ENCODE measurements at regions not wholly inside any gene's neighbourhood (a gene's known extent, or its start where the extent isn't known, plus 50 kb on each side); places are given as distances from the start of the nearest gene placed in this dataset.
"Not testable (repeated sequence)": the region's sequence is repeated elsewhere in the genome, so short reads cannot be mapped to it uniquely, and the experiment has no call there.

DNA sequence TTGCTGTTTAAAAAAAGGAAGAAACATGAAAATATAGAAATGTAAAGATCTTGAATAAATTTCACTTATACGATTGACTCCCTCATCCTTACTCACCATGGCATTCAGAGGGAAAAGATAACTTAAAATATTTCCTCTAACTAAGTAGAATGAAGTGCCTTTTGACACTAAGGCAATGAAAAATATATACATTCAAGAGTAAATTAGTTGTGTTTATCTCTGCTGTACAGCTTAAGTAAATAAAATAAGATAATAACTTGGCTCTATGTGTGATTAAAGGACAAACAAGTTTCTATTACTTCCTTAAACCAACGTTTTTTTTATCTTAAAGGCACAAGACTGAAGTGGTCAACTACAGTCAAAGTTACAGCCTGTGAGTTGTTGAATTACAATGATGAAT, 142.3 kb upstream of the LRRTM4 start:
- H4K20me1 ChIP-seq (ENCODE audit: insufficient read depth, low read length) = no peaks in the 10 kb centered on the region
- Mint-ChIP-seq H3K9me3 (peaks cover 0 to 6% (median 3%) of the 10 kb centered on the region in 7 donors), H3K4me1 (no peaks in the 10 kb centered on the region), H3K27me3 (ENCODE audit: low read depth in 3 of 3) (no peaks in the 10 kb centered on the region), H3K27ac (no peak overlapping the region), H3K36me3 (no peaks in the 10 kb centered on the region), H3K4me3 (no peak overlapping the region)
- H3K4me3 ChIP-seq (replicated peaks in 1 of 3; ENCODE audit: low read depth in 2 of 3, low read length in 3 of 3) = no peak overlapping the region
- H3K27ac ChIP-seq (ENCODE audit: low read depth in 1 of 2, low read length in 2 of 2) = no peak overlapping the region
- H3K4me2 ChIP-seq (replicated peaks; ENCODE audit: extremely low read depth, low read length, poor library complexity, severe bottlenecking) = no peak overlapping the region
- no peaks in the 10 kb centered on the region for H3K4me1 ChIP-seq (ENCODE audit: control insufficient read depth in 1 of 2, insufficient read depth in 2 of 2, low read length in 2 of 2)
- TF ChIP-seq, protein P1, sequence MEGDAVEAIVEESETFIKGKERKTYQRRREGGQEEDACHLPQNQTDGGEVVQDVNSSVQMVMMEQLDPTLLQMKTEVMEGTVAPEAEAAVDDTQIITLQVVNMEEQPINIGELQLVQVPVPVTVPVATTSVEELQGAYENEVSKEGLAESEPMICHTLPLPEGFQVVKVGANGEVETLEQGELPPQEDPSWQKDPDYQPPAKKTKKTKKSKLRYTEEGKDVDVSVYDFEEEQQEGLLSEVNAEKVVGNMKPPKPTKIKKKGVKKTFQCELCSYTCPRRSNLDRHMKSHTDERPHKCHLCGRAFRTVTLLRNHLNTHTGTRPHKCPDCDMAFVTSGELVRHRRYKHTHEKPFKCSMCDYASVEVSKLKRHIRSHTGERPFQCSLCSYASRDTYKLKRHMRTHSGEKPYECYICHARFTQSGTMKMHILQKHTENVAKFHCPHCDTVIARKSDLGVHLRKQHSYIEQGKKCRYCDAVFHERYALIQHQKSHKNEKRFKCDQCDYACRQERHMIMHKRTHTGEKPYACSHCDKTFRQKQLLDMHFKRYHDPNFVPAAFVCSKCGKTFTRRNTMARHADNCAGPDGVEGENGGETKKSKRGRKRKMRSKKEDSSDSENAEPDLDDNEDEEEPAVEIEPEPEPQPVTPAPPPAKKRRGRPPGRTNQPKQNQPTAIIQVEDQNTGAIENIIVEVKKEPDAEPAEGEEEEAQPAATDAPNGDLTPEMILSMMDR (IDR thresholded peaks at IDR 0.05) = no peak
- H3K36me3 ChIP-seq (replicated peaks in 1 of 2; ENCODE audit: control insufficient read depth in 1 of 2, insufficient read depth in 2 of 2, low read length in 2 of 2) = no peaks in the 10 kb centered on the region
- no peak overlapping the region for H3K9ac ChIP-seq (ENCODE audit: insufficient read depth, low read length, poor library complexity, severe bottlenecking)
- intact Hi-C loops (cut with micrococcal nuclease) = no loop called here
- no peak for DNase-seq
- no peaks in the 10 kb centered on the region for H3K9me3 ChIP-seq (replicated peaks in 1 of 2; ENCODE audit: control insufficient read depth in 1 of 2, insufficient read depth in 1 of 2, low read length in 2 of 2)
- no peak overlapping the region for H2AFZ ChIP-seq (ENCODE audit: insufficient read depth, low read depth, low read length, poor library complexity, severe bottlenecking)
- H3K79me2 ChIP-seq (ENCODE audit: insufficient read depth, low read length) = no peaks in the 10 kb centered on the region
- no peaks in the 10 kb centered on the region for H3K27me3 ChIP-seq (ENCODE audit: control insufficient read depth in 2 of 2, insufficient read depth in 2 of 2, low read length in 2 of 2)
- no CpG with 5 or more reads among the region's 2 CpGs for WGBS (ENCODE audit: insufficient coverage)

DNA sequence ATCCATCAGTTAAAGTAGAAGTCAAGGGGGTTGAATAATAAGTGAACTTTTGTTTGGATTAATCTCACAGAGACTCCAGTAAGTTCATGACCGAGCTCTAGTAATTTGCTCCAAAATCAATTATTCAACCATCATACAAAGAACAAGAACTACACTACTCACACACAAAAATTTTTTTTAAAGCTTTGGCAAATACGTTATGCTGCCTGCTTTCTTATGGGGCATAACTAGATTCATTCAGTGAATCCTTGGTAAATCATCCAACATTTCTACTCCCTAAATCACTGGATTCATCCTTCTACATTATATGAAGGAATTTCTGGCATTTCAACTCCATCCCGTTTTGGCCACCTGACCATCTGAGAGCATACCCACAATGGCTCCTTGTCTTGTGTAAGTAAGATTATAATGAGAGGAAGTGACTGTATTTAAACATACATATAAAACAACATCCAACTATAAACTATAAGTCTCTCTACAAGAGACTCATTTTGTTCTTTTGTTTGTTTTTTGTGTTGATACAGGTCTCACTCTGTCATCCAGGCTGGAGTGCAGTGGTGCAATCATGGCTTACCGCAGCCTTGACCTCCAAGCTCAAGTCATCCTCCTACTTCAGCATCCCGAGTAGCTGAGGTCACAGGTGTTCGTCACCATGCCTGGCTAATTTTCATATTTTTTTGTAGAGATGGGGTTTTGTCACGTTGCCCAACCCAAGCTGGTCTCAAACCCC, 144.2 kb upstream of the LRRTM4 start:
- H3K36me3 ChIP-seq (replicated peaks in 1 of 2; ENCODE audit: control insufficient read depth in 1 of 2, insufficient read depth in 2 of 2, low read length in 2 of 2) = no peaks in the 10 kb centered on the region
- DNase-seq = no peak
- Mint-ChIP-seq H3K4me3 (no peak overlapping the region), H3K9me3 (peaks cover 0 to 6% (median 2%) of the 10 kb centered on the region in 7 donors), H3K27me3 (ENCODE audit: low read depth in 3 of 3) (no peaks in the 10 kb centered on the region), H3K36me3 (no peaks in the 10 kb centered on the region), H3K27ac (no peak overlapping the region), H3K4me1 (no peaks in the 10 kb centered on the region)
- H3K27me3 ChIP-seq (ENCODE audit: control insufficient read depth in 2 of 2, insufficient read depth in 2 of 2, low read length in 2 of 2) = no peaks in the 10 kb centered on the region
- H3K4me3 ChIP-seq (replicated peaks in 1 of 3; ENCODE audit: low read depth in 2 of 3, low read length in 3 of 3) = no peak overlapping the region
- no peaks in the 10 kb centered on the region for H4K20me1 ChIP-seq (ENCODE audit: insufficient read depth, low read length)
- H3K27ac ChIP-seq (ENCODE audit: low read depth in 1 of 2, low read length in 2 of 2) = no peak overlapping the region
- H3K9me3 ChIP-seq (replicated peaks in 1 of 2; ENCODE audit: control insufficient read depth in 1 of 2, insufficient read depth in 1 of 2, low read length in 2 of 2) = no peaks in the 10 kb centered on the region
- H2AFZ ChIP-seq (ENCODE audit: insufficient read depth, low read depth, low read length, poor library complexity, severe bottlenecking) = no peak overlapping the region
- TF ChIP-seq, protein P1 (IDR thresholded peaks at IDR 0.05) = no peak
- no peaks in the 10 kb centered on the region for H3K79me2 ChIP-seq (ENCODE audit: insufficient read depth, low read length)
- no CpG with 5 or more reads among the region's 7 CpGs for WGBS (ENCODE audit: insufficient coverage)
- H3K4me1 ChIP-seq (ENCODE audit: control insufficient read depth in 1 of 2, insufficient read depth in 2 of 2, low read length in 2 of 2) = no peaks in the 10 kb centered on the region
- intact Hi-C loops (cut with micrococcal nuclease) = no loop called here
- H3K4me2 ChIP-seq (replicated peaks; ENCODE audit: extremely low read depth, low read length, poor library complexity, severe bottlenecking) = no peak overlapping the region
- no peak overlapping the region for H3K9ac ChIP-seq (ENCODE audit: insufficient read depth, low read length, poor library complexity, severe bottlenecking)

DNA sequence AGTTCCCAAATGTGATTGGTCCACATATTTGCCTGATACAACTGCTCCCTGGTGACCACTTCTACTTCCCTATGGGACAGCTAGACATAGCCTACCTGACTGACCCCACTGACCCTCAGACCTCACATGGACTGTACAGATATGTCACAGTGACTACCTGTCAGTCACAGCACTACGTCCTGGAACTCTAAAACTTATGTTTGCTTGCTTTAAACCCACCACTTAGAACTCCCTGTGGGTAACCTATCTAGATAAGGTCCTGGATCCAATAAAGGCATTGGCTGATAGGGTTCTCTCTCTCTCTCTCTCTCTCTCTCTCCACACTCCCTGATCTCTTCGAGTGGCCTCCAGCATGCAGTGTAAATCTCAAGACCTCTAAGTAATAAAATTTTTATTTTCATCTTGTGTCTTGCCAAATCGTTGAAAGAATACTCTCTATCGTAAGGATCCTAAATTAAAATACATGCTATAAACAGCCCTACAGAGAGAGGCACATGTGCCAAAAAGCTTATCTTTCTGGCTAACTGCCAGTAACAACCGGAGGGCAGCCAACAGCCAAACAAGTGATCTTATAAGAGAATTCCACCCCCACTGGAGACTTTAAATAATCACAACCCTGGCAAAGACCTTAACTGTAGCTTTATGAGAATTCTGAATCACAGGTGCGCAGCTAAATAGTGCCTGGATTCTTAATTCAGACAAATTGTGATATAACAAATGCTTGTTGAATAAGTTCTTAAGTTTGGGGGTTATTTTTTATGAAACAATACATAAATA, 162.6 kb upstream of the LRRTM4 start:
- H4K20me1 ChIP-seq (ENCODE audit: insufficient read depth, low read length); H3K36me3 ChIP-seq (replicated peaks in 1 of 2; ENCODE audit: control insufficient read depth in 1 of 2, insufficient read depth in 2 of 2, low read length in 2 of 2); H3K9me3 ChIP-seq (replicated peaks in 1 of 2; ENCODE audit: control insufficient read depth in 1 of 2, insufficient read depth in 1 of 2, low read length in 2 of 2); H3K9me3 Mint-ChIP-seq; H3K27me3 ChIP-seq (ENCODE audit: control insufficient read depth in 2 of 2, insufficient read depth in 2 of 2, low read length in 2 of 2); H3K36me3 Mint-ChIP-seq; H3K4me1 ChIP-seq (ENCODE audit: control insufficient read depth in 1 of 2, insufficient read depth in 2 of 2, low read length in 2 of 2); H3K4me1 Mint-ChIP-seq; intact Hi-C loops (cut with micrococcal nuclease); H3K27ac Mint-ChIP-seq; H3K4me3 ChIP-seq (replicated peaks in 1 of 3; ENCODE audit: low read depth in 2 of 3, low read length in 3 of 3); H3K79me2 ChIP-seq (ENCODE audit: insufficient read depth, low read length); DNase-seq; H3K9ac ChIP-seq (ENCODE audit: insufficient read depth, low read length, poor library complexity, severe bottlenecking); H3K27ac ChIP-seq (ENCODE audit: low read depth in 1 of 2, low read length in 2 of 2); H3K4me3 Mint-ChIP-seq; H3K4me2 ChIP-seq (replicated peaks; ENCODE audit: extremely low read depth, low read length, poor library complexity, severe bottlenecking); H3K27me3 Mint-ChIP-seq (ENCODE audit: low read depth in 3 of 3); H2AFZ ChIP-seq (ENCODE audit: insufficient read depth, low read depth, low read length, poor library complexity, severe bottlenecking): not testable (repeated sequence)
- no CpG with 5 or more reads among the region's 6 CpGs for WGBS (ENCODE audit: insufficient coverage)

Measured in CD14-positive monocyte (primary cell).